GM12892 (cell line): ENCODE measurements at regions not wholly inside any gene's neighbourhood (a gene's known extent, or its start where the extent isn't known, plus 50 kb on each side); places are given as distances from the start of the nearest gene placed in this dataset.

ENCODE experiments used
- POLR2A ChIP-seq: IDR thresholded peaks from 2 replicates; pipeline ENCODE4 v1.6.1; 2011; ENCODE audit warnings: low read depth, low read length, control low read depth
- POLR2AphosphoS5 ChIP-seq: IDR thresholded peaks from 2 replicates; pipeline ENCODE4 v1.6.1; 2011; ENCODE audit warnings: low read depth, low read length, control low read depth
- TAF1 ChIP-seq: IDR thresholded peaks from 2 replicates; pipeline ENCODE4 v1.6.1; 2011; ENCODE audit warnings: low read depth, mild to moderate bottlenecking, control low read depth, low read length, borderline replicate concordance

GRCh38 chr1:38454236-38454635 lies 405.3 kb downstream of the RRAGC start:
- TF ChIP-seq POLR2AphosphoS5: no peak
- TF ChIP-seq TAF1: no peak
- TF ChIP-seq POLR2A: no peak
